H1 (cell line): ENCODE measurements at regions not wholly inside any gene's neighbourhood (a gene's known extent, or its start where the extent isn't known, plus 50 kb on each side); places are given as distances from the start of the nearest gene placed in this dataset.
A peak's percentile ranks its signal among the peaks of the same experiment; 100 is the strongest.

Experiments
- CTCF ChIA-PET: fragments of 300-600 bp; sonication (Branson Sonifier 250); formaldehyde crosslinking; loops from one replicate; lab custom pipeline; 2021; ENCODE audit not compliant: partially characterized antibody; lab: Charles Lee
- POLR2A ChIA-PET: fragments of 300-600 bp; sonication (Branson Sonifier 250); formaldehyde crosslinking; loops from one replicate; lab custom pipeline; 2021; ENCODE audit warnings: inconsistent platforms; ENCODE audit not compliant: partially characterized antibody; lab: Charles Lee
- DNase-seq, 2 experiments: peaks; one replicate each; pipeline versions ENCODE4 v3.0.0 to v3.0.0-alpha.2; 2010 to 2022; ENCODE audit warnings: low spot score in 2 of 2, low read depth in 1 of 2, mixed read lengths in 1 of 2
- FAIRE-seq: peaks from 2 replicates; lab custom pipeline; 2011; peaks lifted over from hg19 to GRCh38; lab: Jason Lieb, UNC
- H2AFZ ChIP-seq: 2 replicates; pipeline ENCODE4 v1.8.1; 2012; ENCODE audit warnings: low read length, inconsistent platforms
- H2AK5ac ChIP-seq: 2 replicates; pipeline ENCODE4 v1.6.1; 2013; ENCODE audit warnings: low read depth, low read length
- H2BK120ac ChIP-seq: replicated peaks from 2 replicates; pipeline ENCODE3; 2013; ENCODE audit warnings: low read depth, low read length, inconsistent platforms
- H2BK12ac ChIP-seq: 2 replicates; pipeline ENCODE4 v1.6.1; 2013; ENCODE audit warnings: low read depth, low read length
- H2BK15ac ChIP-seq: 2 replicates; pipeline ENCODE4 v1.6.1; 2013; ENCODE audit warnings: low read length
- H2BK20ac ChIP-seq: 2 replicates; pipeline ENCODE4 v1.6.1; 2013; ENCODE audit warnings: low read length
- H2BK5ac ChIP-seq: 2 replicates; pipeline ENCODE4 v1.6.1; 2013; ENCODE audit warnings: low read depth, low read length
- H3K14ac ChIP-seq: 2 replicates; pipeline ENCODE4 v1.6.1; 2013; ENCODE audit warnings: inconsistent platforms; ENCODE audit not compliant: insufficient read length
- H3K18ac ChIP-seq: 2 replicates; pipeline ENCODE4 v1.6.1; 2013; ENCODE audit warnings: low read length; ENCODE audit errors: extremely low read depth
- H3K23ac ChIP-seq: 2 replicates; pipeline ENCODE4 v1.6.1; 2013; ENCODE audit warnings: inconsistent platforms; ENCODE audit not compliant: insufficient read length
- H3K23me2 ChIP-seq: 2 replicates; pipeline ENCODE4 v1.6.1; 2013; ENCODE audit warnings: low read depth, low read length
- H3K27ac ChIP-seq: 2 replicates; pipeline ENCODE4 v1.6.1; 2011; ENCODE audit warnings: low read depth, low read length, inconsistent platforms
- H3K27me3 ChIP-seq, 4 experiments: replicated peaks in 1 of 4; 1 replicate in 1 of 4; 2 replicates in 3 of 4; pipeline versions ENCODE4 v1.6.1 to v1.8.1; 2011 to 2013; ENCODE audit warnings: low read length in 3 of 4, mild to moderate bottlenecking in 3 of 4, inconsistent platforms in 2 of 4, mixed read lengths in 2 of 4, moderate library complexity in 1 of 4; ENCODE audit not compliant: control insufficient read depth in 3 of 4, insufficient read depth in 3 of 4; ENCODE audit errors: extremely low read depth in 1 of 4
- H3K36me3 ChIP-seq, 4 experiments: 2 replicates each; pipeline versions ENCODE4 v1.6.1 to v1.8.1; 2011 to 2013; ENCODE audit warnings: mild to moderate bottlenecking in 4 of 4, low read length in 3 of 4, moderate library complexity in 2 of 4, control low read depth in 1 of 4, inconsistent platforms in 1 of 4; ENCODE audit not compliant: insufficient read depth in 4 of 4, control insufficient read depth in 2 of 4
- H3K4ac ChIP-seq: replicated peaks from 2 replicates; pipeline ENCODE3; 2013; ENCODE audit warnings: low read length, low read depth, mixed read lengths, inconsistent platforms; ENCODE audit not compliant: insufficient read length
- H3K4me1 ChIP-seq, 4 experiments: replicated peaks in 1 of 4; 1 replicate in 1 of 4; 2 replicates in 3 of 4; pipeline versions ENCODE4 v1.6.1 to v1.8.1; 2011 to 2013; ENCODE audit warnings: low read length in 3 of 4, inconsistent platforms in 2 of 4, mixed read lengths in 1 of 4; ENCODE audit not compliant: insufficient read depth in 4 of 4, control insufficient read depth in 3 of 4
- H3K4me2 ChIP-seq, 2 experiments: 2 replicates each; pipeline versions ENCODE4 v1.6.1 to v1.8.1; 2011 to 2013; ENCODE audit warnings: low read depth in 2 of 2, low read length in 2 of 2, control low read depth in 1 of 2, inconsistent platforms in 1 of 2, mild to moderate bottlenecking in 1 of 2; ENCODE audit not compliant: insufficient read depth in 1 of 2
- H3K4me3 ChIP-seq, 4 experiments: fragments of 200-600, 300-600 bp in 1 of 4; sonication (generic), shearing (Covaris generic), sonication (Bioruptor Twin) in 1 of 4; 2 replicates each; pipeline versions ENCODE4 v1.5.1 to v1.8.1; 2011 to 2016; ENCODE audit warnings: low read length in 4 of 4, low read depth in 3 of 4, control low read depth in 2 of 4, inconsistent platforms in 2 of 4, mild to moderate bottlenecking in 2 of 4, mixed read lengths in 1 of 4, moderate library complexity in 1 of 4; ENCODE audit not compliant: insufficient read depth in 2 of 4; ENCODE audit errors: extremely low read depth in 1 of 4
- H3K56ac ChIP-seq: replicated peaks from 2 replicates; pipeline ENCODE3; 2013; ENCODE audit warnings: low read depth, mild to moderate bottlenecking, mixed read lengths, low read length, inconsistent platforms; ENCODE audit not compliant: insufficient read length
- H3K79me1 ChIP-seq: 2 replicates; pipeline ENCODE4 v1.6.1; 2013; ENCODE audit warnings: low read depth, low read length, control low read depth
- H3K79me2 ChIP-seq, 2 experiments: 2 replicates each; pipeline versions ENCODE4 v1.6.1 to v1.8.1; 2012 to 2013; ENCODE audit warnings: low read length in 2 of 2, mild to moderate bottlenecking in 2 of 2, inconsistent platforms in 1 of 2; ENCODE audit not compliant: insufficient read depth in 2 of 2, control insufficient read depth in 1 of 2
- H3K9ac ChIP-seq, 4 experiments: replicated peaks in 1 of 4; 1 replicate in 1 of 4; 2 replicates in 3 of 4; pipeline versions ENCODE4 v1.6.1 to v1.8.1; 2011 to 2013; ENCODE audit warnings: low read depth in 3 of 4, low read length in 3 of 4, control low read depth in 2 of 4, mild to moderate bottlenecking in 2 of 4, moderate library complexity in 2 of 4, inconsistent platforms in 1 of 4; ENCODE audit errors: extremely low read depth in 1 of 4
- H3K9me3 ChIP-seq, 2 experiments: 2 replicates each; pipeline versions ENCODE4 v1.6.1 to v1.8.1; 2012 to 2013; ENCODE audit warnings: mild to moderate bottlenecking in 2 of 2, moderate library complexity in 2 of 2, control low read depth in 1 of 2, inconsistent platforms in 1 of 2, low read depth in 1 of 2, low read length in 1 of 2, mixed read lengths in 1 of 2; ENCODE audit not compliant: insufficient read depth in 2 of 2
- H4K20me1 ChIP-seq, 2 experiments: replicated peaks in 1 of 2; 2 replicates each; pipeline versions ENCODE3 to v1.8.1; 2011 to 2013; ENCODE audit warnings: inconsistent platforms in 2 of 2, low read length in 2 of 2, mild to moderate bottlenecking in 1 of 2; ENCODE audit not compliant: insufficient read depth in 2 of 2, control insufficient read depth in 1 of 2
- H4K5ac ChIP-seq: 2 replicates; pipeline ENCODE4 v1.6.1; 2013; ENCODE audit warnings: low read length, low read depth, mixed read lengths, inconsistent platforms; ENCODE audit not compliant: insufficient read length
- H4K8ac ChIP-seq: 2 replicates; pipeline ENCODE4 v1.8.0; 2013; ENCODE audit warnings: mild to moderate bottlenecking, moderate library complexity, low read length, inconsistent platforms; ENCODE audit not compliant: insufficient read depth; ENCODE audit errors: extremely low read depth
- H4K91ac ChIP-seq: replicated peaks from 2 replicates; pipeline ENCODE3; 2013; ENCODE audit warnings: low read length, mixed read lengths, inconsistent platforms; ENCODE audit not compliant: insufficient read length
- EZH2 ChIP-seq: fragments of 200-600 bp; sonication (generic); IDR thresholded peaks from 2 replicates; pipeline ENCODE4 v1.7.1; 2012; ENCODE audit warnings: low read depth, mild to moderate bottlenecking, moderate library complexity, low read length, inconsistent platforms; ENCODE audit not compliant: severe bottlenecking
- KDM5A ChIP-seq: fragments of 200-600 bp; IDR thresholded peaks from 2 replicates; pipeline ENCODE4 v1.7.1; 2012; ENCODE audit warnings: mild to moderate bottlenecking, low read length, inconsistent platforms, mixed read lengths
- RBBP5 ChIP-seq: IDR thresholded peaks from 2 replicates; pipeline ENCODE4 v1.7.1; 2012; ENCODE audit warnings: low read depth, mild to moderate bottlenecking, inconsistent platforms, low read length, moderate library complexity, borderline replicate concordance
- RNF2 ChIP-seq: fragments of 200-900, 300-1000 bp; sonication (generic); IDR thresholded peaks from 2 replicates; pipeline ENCODE4 v1.7.1; 2016; ENCODE audit warnings: borderline replicate concordance, low read depth, mild to moderate bottlenecking, antibody characterized with exemption, low read length; ENCODE audit not compliant: poor library complexity, severe bottlenecking; ENCODE audit errors: missing control alignments
- TAF7 ChIP-seq: optimal IDR thresholded peaks from 2 replicates; pipeline ENCODE3; 2011; ENCODE audit warnings: low read depth, mild to moderate bottlenecking, inconsistent platforms, low read length, moderate library complexity, borderline replicate concordance
- TEAD4 ChIP-seq: IDR thresholded peaks from 2 replicates; pipeline ENCODE4 v1.6.1; 2012; ENCODE audit warnings: low read depth, low read length, inconsistent platforms, mixed read lengths
- WGBS, 2 experiments: shearing (Covaris generic) in 1 of 2; methylation state at CpG; one replicate each; pipeline versions ENCODE4 v1.1.6 to v1.1.7; 2013 to 2015; ENCODE audit warnings: low lambda C conversion rate in 2 of 2, mixed read lengths in 2 of 2, inconsistent platforms in 1 of 2, low coverage in 1 of 2, missing lambda C conversion rate in 1 of 2; ENCODE audit not compliant: insufficient replicate concordance in 2 of 2, insufficient coverage in 1 of 2, insufficient read length in 1 of 2; ENCODE audit errors: extremely low coverage in 1 of 2, missing lambda C conversion rate in 1 of 2; 5-methylcytosine and 5-hydroxymethylcytosine counted together
- TF ChIP-seq, protein P1 (sequence below), 3 experiments: IDR thresholded peaks; 1 replicate in 2 of 3; 2 replicates in 1 of 3; pipeline versions ENCODE4 v1.5.1 to v1.6.1; 2011; ENCODE audit warnings: low read length in 3 of 3, mild to moderate bottlenecking in 3 of 3, inconsistent platforms in 2 of 3, low read depth in 1 of 3, moderate library complexity in 1 of 3; ENCODE audit not compliant: insufficient read depth in 1 of 3; ENCODE audit errors: control extremely low read depth in 1 of 3
- TF ChIP-seq, protein P2 (sequence below): IDR thresholded peaks from 2 replicates; pipeline ENCODE4 v1.6.1; 2012; ENCODE audit warnings: inconsistent platforms

DNA sequence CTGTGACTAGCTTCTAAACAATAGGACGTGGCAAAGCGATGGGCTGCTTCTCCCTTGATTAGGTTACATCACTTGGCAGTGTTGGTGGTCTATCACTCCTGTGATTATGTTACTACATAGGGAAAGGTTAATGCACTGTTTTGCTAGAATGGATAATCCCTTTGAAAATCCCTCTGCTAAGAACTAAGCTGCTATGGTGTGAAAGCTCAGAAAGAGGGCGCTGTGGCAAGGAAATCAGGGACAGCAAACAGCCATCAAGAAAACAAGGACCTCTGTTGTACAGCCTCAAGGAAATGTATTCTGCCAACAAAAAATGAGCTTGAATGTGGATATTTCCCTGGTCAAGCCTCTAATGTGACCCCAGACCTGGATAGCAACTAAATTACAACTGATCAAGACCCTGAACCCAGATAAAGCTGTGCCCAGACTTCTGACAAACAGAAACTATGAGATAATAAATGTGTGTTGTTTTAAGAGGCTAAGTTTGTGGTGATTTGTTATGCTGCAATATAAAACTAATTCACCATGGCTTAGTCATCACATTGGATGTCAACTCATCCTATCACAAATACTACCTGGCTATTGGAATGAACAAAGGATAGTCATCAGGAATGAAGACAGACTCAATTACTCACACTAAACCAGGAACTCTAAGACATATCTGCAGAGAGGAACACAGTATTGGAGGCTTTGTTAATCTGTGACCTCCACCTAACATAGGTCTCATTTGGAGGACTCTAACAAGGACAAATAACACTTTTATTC is 1215.9 kb downstream of the EFNA5 start:
- peak; percentile 29 to 53 for DNase-seq
- Histone ChIP-seq H4K91ac (no peak overlapping the region), H2BK15ac (no peak overlapping the region), H3K56ac (no peak overlapping the region), H3K14ac (no peak overlapping the region), H3K9me3 (no peaks in the 10 kb centered on the region), H4K8ac (no peak overlapping the region), H4K5ac (no peak overlapping the region), H3K4ac (no peak overlapping the region), H3K4me3 (no peak overlapping the region), H2BK5ac (no peak overlapping the region), H3K27me3 (no peaks in the 10 kb centered on the region), H3K9ac (no peak overlapping the region), H2AFZ (peak overlapping the region; percentile 100), H2BK12ac (no peak overlapping the region), H3K4me2 (0 out of 4 replicates have a peak overlapping the region, but pooled peaks of 1 of the 2 experiments have one; percentile 6), H3K36me3 (no peaks in the 10 kb centered on the region), H3K18ac (no peak overlapping the region), H3K79me2 (no peaks in the 10 kb centered on the region), H3K4me1 (no peaks in the 10 kb centered on the region), H2AK5ac (no peak overlapping the region), H2BK20ac (no peak overlapping the region), H3K23me2 (no peaks in the 10 kb centered on the region), H2BK120ac (no peak overlapping the region), H3K23ac (no peak overlapping the region), H3K27ac (no peak overlapping the region), H4K20me1 (no peaks in the 10 kb centered on the region), H3K79me1 (no peaks in the 10 kb centered on the region)
- FAIRE-seq: peak; percentile 86
- ChIA-PET CTCF (interaction anchor here (0.6 to 2.7 kb wide), 32 partner anchors 9 to 1018 kb away, joined by 3 to 28 read pairs (median 3); no protein-coding TSS in a partner anchor), POLR2A (no interaction called here)
- 3% methylated on average over 3 of the region's 3 CpGs; no CpG with 5 or more reads in 1 of the 2 experiments for WGBS, 2 experiments
- no peak for TF ChIP-seq KDM5A
- TF ChIP-seq RBBP5: no peak
- TF ChIP-seq, protein P1, sequence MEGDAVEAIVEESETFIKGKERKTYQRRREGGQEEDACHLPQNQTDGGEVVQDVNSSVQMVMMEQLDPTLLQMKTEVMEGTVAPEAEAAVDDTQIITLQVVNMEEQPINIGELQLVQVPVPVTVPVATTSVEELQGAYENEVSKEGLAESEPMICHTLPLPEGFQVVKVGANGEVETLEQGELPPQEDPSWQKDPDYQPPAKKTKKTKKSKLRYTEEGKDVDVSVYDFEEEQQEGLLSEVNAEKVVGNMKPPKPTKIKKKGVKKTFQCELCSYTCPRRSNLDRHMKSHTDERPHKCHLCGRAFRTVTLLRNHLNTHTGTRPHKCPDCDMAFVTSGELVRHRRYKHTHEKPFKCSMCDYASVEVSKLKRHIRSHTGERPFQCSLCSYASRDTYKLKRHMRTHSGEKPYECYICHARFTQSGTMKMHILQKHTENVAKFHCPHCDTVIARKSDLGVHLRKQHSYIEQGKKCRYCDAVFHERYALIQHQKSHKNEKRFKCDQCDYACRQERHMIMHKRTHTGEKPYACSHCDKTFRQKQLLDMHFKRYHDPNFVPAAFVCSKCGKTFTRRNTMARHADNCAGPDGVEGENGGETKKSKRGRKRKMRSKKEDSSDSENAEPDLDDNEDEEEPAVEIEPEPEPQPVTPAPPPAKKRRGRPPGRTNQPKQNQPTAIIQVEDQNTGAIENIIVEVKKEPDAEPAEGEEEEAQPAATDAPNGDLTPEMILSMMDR (IDR thresholded peaks at IDR 0.05; ENCODE audit: control extremely low read depth in 1 of 3, insufficient read depth in 1 of 3, low read depth in 1 of 3, low read length in 3 of 3): peak in 2 of 3 experiments; percentile 69 to 87; a peak in 3 of 4 replicates
- no peak for TF ChIP-seq TAF7
- TF ChIP-seq RNF2: no peak
- TF ChIP-seq EZH2: no peak
- no peak for TF ChIP-seq TEAD4
- TF ChIP-seq, protein P2, sequence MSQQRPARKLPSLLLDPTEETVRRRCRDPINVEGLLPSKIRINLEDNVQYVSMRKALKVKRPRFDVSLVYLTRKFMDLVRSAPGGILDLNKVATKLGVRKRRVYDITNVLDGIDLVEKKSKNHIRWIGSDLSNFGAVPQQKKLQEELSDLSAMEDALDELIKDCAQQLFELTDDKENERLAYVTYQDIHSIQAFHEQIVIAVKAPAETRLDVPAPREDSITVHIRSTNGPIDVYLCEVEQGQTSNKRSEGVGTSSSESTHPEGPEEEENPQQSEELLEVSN: no peak
